Neural crest cell (in vitro differentiated cells): ENCODE measurements at regions not wholly inside any gene's neighbourhood (a gene's known extent, or its start where the extent isn't known, plus 50 kb on each side); places are given as distances from the start of the nearest gene placed in this dataset.
A peak's percentile ranks its signal among the peaks of the same experiment; 100 is the strongest.

ENCODE experiments used
- DNase-seq: peaks from one replicate; pipeline ENCODE4 v3.0.0; 2021; ENCODE audit warnings: low read depth, mixed read lengths, low spot score
- H3K27ac Mint-ChIP-seq: one replicate; pipeline ENCODE4 v1.8.0; 2021; ENCODE audit warnings: mild to moderate bottlenecking, mixed read lengths; ENCODE audit not compliant: unreplicated experiment
- H3K27me3 Mint-ChIP-seq: 2 replicates; pipeline ENCODE4 v1.8.0; 2021; ENCODE audit warnings: low read depth, mild to moderate bottlenecking, mixed read lengths
- H3K36me3 Mint-ChIP-seq: 2 replicates; pipeline ENCODE4 v1.8.0; 2021; ENCODE audit warnings: low read depth, mild to moderate bottlenecking, mixed read lengths
- H3K4me1 Mint-ChIP-seq: 2 replicates; pipeline ENCODE4 v1.8.0; 2021; ENCODE audit warnings: mixed read lengths
- H3K4me3 Mint-ChIP-seq: one replicate; pipeline ENCODE4 v1.8.0; 2021; ENCODE audit warnings: mild to moderate bottlenecking, mixed read lengths
- H3K9me3 Mint-ChIP-seq: 2 replicates; pipeline ENCODE4 v1.8.0; 2021; ENCODE audit warnings: mixed read lengths
- TF ChIP-seq, protein P1 (sequence below): fragments of 200-600 bp; sonication (generic); conservative IDR thresholded peaks from 2 replicates; pipeline ENCODE4 v1.5.0; 2021; ENCODE audit warnings: antibody characterized with exemption, mild to moderate bottlenecking

DNA sequence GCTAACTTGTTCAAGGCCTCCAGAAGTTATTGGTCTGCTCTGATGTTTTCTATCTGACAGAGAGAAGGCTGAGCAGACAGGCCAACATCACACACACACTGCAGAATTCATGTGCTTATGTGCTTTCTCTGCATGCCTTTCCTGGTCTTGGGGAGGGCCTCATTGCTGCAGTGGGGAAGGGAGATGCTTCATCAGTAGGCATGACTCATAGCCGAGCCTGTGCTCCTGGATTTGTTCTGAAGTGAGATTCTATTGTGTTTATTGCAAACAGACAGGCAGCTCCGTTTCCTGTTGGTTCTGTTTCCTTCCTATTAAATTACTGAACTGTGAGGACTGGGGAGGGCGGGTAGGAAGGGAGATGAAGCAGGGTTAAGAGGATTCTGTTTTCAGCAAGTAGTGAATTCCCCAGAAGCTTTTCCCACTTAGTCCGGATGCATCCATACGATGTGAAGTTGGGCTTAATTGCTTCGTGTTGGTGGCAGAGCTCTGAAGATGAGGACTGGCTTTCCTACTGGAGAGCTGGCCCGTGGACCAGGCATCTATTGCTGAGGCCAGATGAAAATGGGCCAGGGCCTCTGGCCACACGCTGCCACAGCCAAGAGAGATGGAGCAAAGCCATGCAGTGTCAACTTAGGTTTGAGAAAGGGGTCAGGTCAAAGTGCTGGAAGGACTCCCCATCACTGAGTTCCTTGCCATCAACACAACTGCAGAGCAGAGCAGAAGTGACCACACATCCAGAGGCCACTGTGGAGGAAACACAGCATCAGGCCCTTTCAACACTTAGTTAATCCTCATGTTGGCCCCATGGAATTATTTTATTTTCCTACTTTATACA is 179.3 kb downstream of the UTP18 start:
- H3K4me1 Mint-ChIP-seq, result peaks cover 8% of the 10 kb centered on the region
- no peak overlapping the region for H3K4me3 Mint-ChIP-seq
- H3K36me3 Mint-ChIP-seq, result peaks cover 5% of the 10 kb centered on the region
- TF ChIP-seq, protein P1, sequence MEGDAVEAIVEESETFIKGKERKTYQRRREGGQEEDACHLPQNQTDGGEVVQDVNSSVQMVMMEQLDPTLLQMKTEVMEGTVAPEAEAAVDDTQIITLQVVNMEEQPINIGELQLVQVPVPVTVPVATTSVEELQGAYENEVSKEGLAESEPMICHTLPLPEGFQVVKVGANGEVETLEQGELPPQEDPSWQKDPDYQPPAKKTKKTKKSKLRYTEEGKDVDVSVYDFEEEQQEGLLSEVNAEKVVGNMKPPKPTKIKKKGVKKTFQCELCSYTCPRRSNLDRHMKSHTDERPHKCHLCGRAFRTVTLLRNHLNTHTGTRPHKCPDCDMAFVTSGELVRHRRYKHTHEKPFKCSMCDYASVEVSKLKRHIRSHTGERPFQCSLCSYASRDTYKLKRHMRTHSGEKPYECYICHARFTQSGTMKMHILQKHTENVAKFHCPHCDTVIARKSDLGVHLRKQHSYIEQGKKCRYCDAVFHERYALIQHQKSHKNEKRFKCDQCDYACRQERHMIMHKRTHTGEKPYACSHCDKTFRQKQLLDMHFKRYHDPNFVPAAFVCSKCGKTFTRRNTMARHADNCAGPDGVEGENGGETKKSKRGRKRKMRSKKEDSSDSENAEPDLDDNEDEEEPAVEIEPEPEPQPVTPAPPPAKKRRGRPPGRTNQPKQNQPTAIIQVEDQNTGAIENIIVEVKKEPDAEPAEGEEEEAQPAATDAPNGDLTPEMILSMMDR, result no peak
- DNase-seq, result no peak
- H3K9me3 Mint-ChIP-seq, result peaks cover 15% of the 10 kb centered on the region
- peak overlapping the region; percentile 86 for H3K27ac Mint-ChIP-seq
- no peaks in the 10 kb centered on the region for H3K27me3 Mint-ChIP-seq

DNA sequence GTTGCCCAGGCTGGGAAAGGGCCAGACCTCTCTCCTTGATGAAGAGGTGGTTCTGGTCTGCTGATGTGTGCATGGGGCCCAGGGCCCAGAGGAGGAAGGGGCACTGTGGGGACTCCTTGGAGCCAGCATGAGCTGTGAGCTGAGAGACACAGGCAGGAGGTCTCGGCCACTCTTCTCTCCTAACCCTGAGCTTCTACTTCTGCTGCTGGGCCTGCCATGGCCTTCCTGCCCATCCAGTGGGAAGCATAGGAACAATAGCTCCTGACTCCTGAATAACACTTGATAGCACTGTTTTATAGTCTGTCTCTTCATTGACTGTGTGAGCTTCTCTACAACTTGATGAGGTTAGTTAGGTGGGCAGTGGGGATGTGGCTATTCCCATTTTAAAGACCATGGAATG is 181.1 kb downstream of the UTP18 start:
- H3K4me3 Mint-ChIP-seq, result no peak overlapping the region
- H3K9me3 Mint-ChIP-seq, result peaks cover 17% of the 10 kb centered on the region
- no peaks in the 10 kb centered on the region for H3K27me3 Mint-ChIP-seq
- DNase-seq, result no peak
- H3K27ac Mint-ChIP-seq, result no peak overlapping the region
- H3K36me3 Mint-ChIP-seq, result peaks cover 5% of the 10 kb centered on the region
- TF ChIP-seq, protein P1, result no peak
- peaks cover 8% of the 10 kb centered on the region for H3K4me1 Mint-ChIP-seq

DNA sequence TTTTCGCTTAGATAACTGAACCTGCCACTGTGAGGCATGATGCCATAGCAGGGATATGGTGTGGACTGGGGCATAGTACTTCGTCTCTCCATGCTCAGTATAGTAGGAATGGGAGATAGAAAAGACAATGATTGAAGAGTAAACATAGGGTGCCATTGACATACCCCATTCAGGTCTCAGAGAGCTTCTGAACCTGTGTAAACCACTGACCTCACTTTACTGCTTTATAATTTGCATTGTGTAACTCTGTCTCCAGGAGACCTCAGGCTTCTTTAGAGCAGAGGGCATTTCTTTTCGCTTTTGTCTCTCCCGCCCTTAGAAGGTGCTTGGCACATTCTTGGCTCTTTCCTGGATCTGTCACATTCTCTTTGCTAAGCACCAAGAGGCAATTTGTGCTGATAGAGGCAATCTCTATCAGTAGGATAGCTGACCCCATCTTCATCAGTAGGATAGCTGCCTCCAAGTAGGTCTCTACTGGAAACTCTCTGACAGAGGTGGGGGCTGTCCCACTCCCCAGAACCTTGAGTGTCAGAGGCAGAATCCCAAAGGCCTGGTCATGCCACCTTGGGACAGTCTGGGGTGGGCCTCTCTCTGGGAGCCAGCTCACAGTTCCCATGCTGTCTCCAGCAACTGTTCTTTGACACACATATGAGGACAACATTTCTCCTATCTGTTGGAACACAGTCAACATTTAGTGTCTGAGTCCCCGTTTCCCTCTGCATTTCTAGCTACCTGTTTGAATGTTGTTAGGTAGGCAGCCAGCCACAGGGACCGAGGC is 181.9 kb downstream of the UTP18 start:
- peaks cover 5% of the 10 kb centered on the region for H3K36me3 Mint-ChIP-seq
- TF ChIP-seq, protein P1, result no peak
- DNase-seq, result no peak
- H3K27ac Mint-ChIP-seq, result no peak overlapping the region
- H3K9me3 Mint-ChIP-seq, result peaks cover 17% of the 10 kb centered on the region
- no peaks in the 10 kb centered on the region for H3K27me3 Mint-ChIP-seq
- peaks cover 8% of the 10 kb centered on the region for H3K4me1 Mint-ChIP-seq
- H3K4me3 Mint-ChIP-seq, result no peak overlapping the region

DNA sequence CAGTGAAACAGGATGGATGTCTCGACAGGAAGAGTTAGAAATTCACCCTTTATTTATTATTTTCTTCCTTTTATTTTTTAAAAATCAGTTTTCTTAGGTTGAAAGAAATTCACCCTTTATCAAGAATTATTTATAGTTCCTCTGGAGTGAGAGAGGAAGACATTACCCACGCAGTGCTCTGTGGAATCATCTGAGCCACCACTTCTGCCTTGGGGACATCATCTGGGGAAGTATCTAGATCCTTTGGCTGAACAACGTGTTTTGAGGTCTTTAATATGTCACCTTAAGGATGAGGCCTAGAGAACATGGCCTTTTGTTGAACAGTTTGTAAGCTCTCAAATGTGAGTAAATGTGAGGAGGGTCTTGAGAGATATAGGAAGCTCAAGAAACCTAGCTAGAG is 183.3 kb downstream of the UTP18 start:
- H3K4me3 Mint-ChIP-seq, result no peak overlapping the region
- no peaks in the 10 kb centered on the region for H3K27me3 Mint-ChIP-seq
- TF ChIP-seq, protein P1, result no peak
- H3K9me3 Mint-ChIP-seq, result peaks cover 22% of the 10 kb centered on the region
- no peak overlapping the region for H3K27ac Mint-ChIP-seq
- peaks cover 8% of the 10 kb centered on the region for H3K4me1 Mint-ChIP-seq
- no peak for DNase-seq
- H3K36me3 Mint-ChIP-seq, result peaks cover 9% of the 10 kb centered on the region

DNA sequence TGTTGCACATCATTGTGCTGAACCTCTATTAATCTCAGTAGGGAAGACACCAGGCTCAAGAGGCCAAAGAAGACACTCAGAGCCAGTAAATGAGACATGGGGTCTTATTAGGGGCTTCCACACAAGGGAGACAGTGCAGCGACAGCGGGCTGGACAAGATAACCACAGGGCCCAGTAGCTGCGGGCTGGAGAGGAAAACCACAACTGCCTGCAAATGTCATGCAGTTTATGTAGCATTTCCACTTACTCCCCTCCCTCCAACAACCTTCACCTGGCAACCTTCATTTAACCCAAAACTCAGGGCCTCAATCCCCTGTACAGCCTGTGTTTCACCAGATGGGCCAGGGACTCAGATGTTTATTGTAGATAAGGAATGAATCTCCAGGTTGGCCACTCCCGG is 185.6 kb downstream of the UTP18 start:
- no peak overlapping the region for H3K4me3 Mint-ChIP-seq

More for the DNA sequence above, 185.6 kb downstream of the UTP18 start:
- H3K27ac Mint-ChIP-seq, result no peak overlapping the region
- H3K36me3 Mint-ChIP-seq, result peaks cover 3% of the 10 kb centered on the region
- no peaks in the 10 kb centered on the region for H3K27me3 Mint-ChIP-seq
- TF ChIP-seq, protein P1, result no peak
- DNase-seq, result no peak
- peaks cover 13% of the 10 kb centered on the region for H3K9me3 Mint-ChIP-seq
- no peaks in the 10 kb centered on the region for H3K4me1 Mint-ChIP-seq
